IgD-negative memory B cell (primary cell): ENCODE measurements at regions not wholly inside any gene's neighbourhood (a gene's known extent, or its start where the extent isn't known, plus 50 kb on each side); places are given as distances from the start of the nearest gene placed in this dataset.
"Not testable (repeated sequence)": the region's sequence is repeated elsewhere in the genome, so short reads cannot be mapped to it uniquely, and the experiment has no call there.

Experiments used
- H3K27ac Mint-ChIP-seq, 3 donors: one replicate each; pipeline ENCODE4 v1.8.0; 2020 to 2022; ENCODE audit warnings: mild to moderate bottlenecking in 3 of 3, mixed read lengths in 3 of 3, moderate library complexity in 1 of 3
- H3K27me3 Mint-ChIP-seq: one replicate; pipeline ENCODE4 v1.8.0; 2021; ENCODE audit warnings: mixed read lengths
- H3K36me3 Mint-ChIP-seq: one replicate; pipeline ENCODE4 v1.8.0; 2020; ENCODE audit warnings: mild to moderate bottlenecking, mixed read lengths
- H3K4me1 Mint-ChIP-seq, 3 donors: one replicate each; pipeline ENCODE4 v1.8.0; 2020 to 2022; ENCODE audit warnings: mixed read lengths in 3 of 3, mild to moderate bottlenecking in 1 of 3
- H3K4me3 Mint-ChIP-seq, 4 donors: one replicate each; pipeline ENCODE4 v1.8.0; 2020 to 2022; ENCODE audit warnings: mild to moderate bottlenecking in 4 of 4, mixed read lengths in 4 of 4, moderate library complexity in 3 of 4
- H3K9me3 Mint-ChIP-seq, 3 donors: one replicate each; pipeline ENCODE4 v1.8.0; 2020 to 2021; ENCODE audit warnings: mixed read lengths in 3 of 3, mild to moderate bottlenecking in 1 of 3

GRCh38 chr21:6521777-6522176, 3999.6 kb upstream of the TPTE start:
- H3K4me3 Mint-ChIP-seq, H3K36me3 Mint-ChIP-seq: not testable (repeated sequence)

GRCh38 chr21:6526213-6526612, 3995.2 kb upstream of the TPTE start:
- not testable (repeated sequence) for H3K4me1 Mint-ChIP-seq, H3K9me3 Mint-ChIP-seq, H3K4me3 Mint-ChIP-seq, H3K27me3 Mint-ChIP-seq, H3K27ac Mint-ChIP-seq, H3K36me3 Mint-ChIP-seq

More at GRCh38 chr21:6521777-6522176, 3999.6 kb upstream of the TPTE start:
- not testable (repeated sequence) for H3K27me3 Mint-ChIP-seq, H3K27ac Mint-ChIP-seq, H3K9me3 Mint-ChIP-seq, H3K4me1 Mint-ChIP-seq

GRCh38 chr21:6530655-6531054, 3990.7 kb upstream of the TPTE start:
- H3K4me1 Mint-ChIP-seq, H3K4me3 Mint-ChIP-seq, H3K27me3 Mint-ChIP-seq, H3K27ac Mint-ChIP-seq, H3K36me3 Mint-ChIP-seq, H3K9me3 Mint-ChIP-seq: not testable (repeated sequence)

GRCh38 chr21:6533261-6533660, 3988.1 kb upstream of the TPTE start:
- H3K4me3 Mint-ChIP-seq, H3K4me1 Mint-ChIP-seq, H3K27me3 Mint-ChIP-seq, H3K36me3 Mint-ChIP-seq, H3K27ac Mint-ChIP-seq, H3K9me3 Mint-ChIP-seq: not testable (repeated sequence)

- not testable (repeated sequence) for H3K27ac Mint-ChIP-seq, H3K36me3 Mint-ChIP-seq
These were observed 3983.1 kb upstream of the TPTE start for GRCh38 chr21:6538320-6538719.

GRCh38 chr21:6539688-6540087, 3981.7 kb upstream of the TPTE start:
- H3K36me3 Mint-ChIP-seq, H3K9me3 Mint-ChIP-seq: not testable (repeated sequence)

More at GRCh38 chr21:6538320-6538719, 3983.1 kb upstream of the TPTE start:
- H3K4me3 Mint-ChIP-seq, H3K27me3 Mint-ChIP-seq, H3K9me3 Mint-ChIP-seq, H3K4me1 Mint-ChIP-seq: not testable (repeated sequence)

GRCh38 chr21:6541036-6541435, 3980.3 kb upstream of the TPTE start:
- H3K4me1 Mint-ChIP-seq, H3K27me3 Mint-ChIP-seq, H3K9me3 Mint-ChIP-seq: not testable (repeated sequence)

More at GRCh38 chr21:6539688-6540087, 3981.7 kb upstream of the TPTE start:
- H3K4me1 Mint-ChIP-seq, H3K27ac Mint-ChIP-seq, H3K4me3 Mint-ChIP-seq, H3K27me3 Mint-ChIP-seq: not testable (repeated sequence)

GRCh38 chr21:6545288-6545687, 3976.1 kb upstream of the TPTE start:
- not testable (repeated sequence) for H3K4me3 Mint-ChIP-seq, H3K27me3 Mint-ChIP-seq, H3K36me3 Mint-ChIP-seq, H3K27ac Mint-ChIP-seq, H3K4me1 Mint-ChIP-seq, H3K9me3 Mint-ChIP-seq

More at GRCh38 chr21:6541036-6541435, 3980.3 kb upstream of the TPTE start:
- not testable (repeated sequence) for H3K36me3 Mint-ChIP-seq, H3K27ac Mint-ChIP-seq, H3K4me3 Mint-ChIP-seq

GRCh38 chr21:6551045-6551444, 3970.3 kb upstream of the TPTE start:
- not testable (repeated sequence) for H3K27ac Mint-ChIP-seq, H3K27me3 Mint-ChIP-seq, H3K4me3 Mint-ChIP-seq, H3K4me1 Mint-ChIP-seq, H3K36me3 Mint-ChIP-seq, H3K9me3 Mint-ChIP-seq

GRCh38 chr21:6553505-6554376, 3967.6 kb upstream of the TPTE start:
- not testable (repeated sequence) for H3K27ac Mint-ChIP-seq, H3K4me1 Mint-ChIP-seq, H3K36me3 Mint-ChIP-seq, H3K4me3 Mint-ChIP-seq, H3K9me3 Mint-ChIP-seq, H3K27me3 Mint-ChIP-seq

- H3K27me3 Mint-ChIP-seq, H3K36me3 Mint-ChIP-seq, H3K9me3 Mint-ChIP-seq, H3K27ac Mint-ChIP-seq, H3K4me3 Mint-ChIP-seq, H3K4me1 Mint-ChIP-seq: not testable (repeated sequence)
These were observed 3967.0 kb upstream of the TPTE start for GRCh38 chr21:6554377-6554864.

- H3K9me3 Mint-ChIP-seq, H3K27ac Mint-ChIP-seq, H3K27me3 Mint-ChIP-seq, H3K4me1 Mint-ChIP-seq, H3K36me3 Mint-ChIP-seq, H3K4me3 Mint-ChIP-seq: not testable (repeated sequence)
These were observed 3964.9 kb upstream of the TPTE start for GRCh38 chr21:6556516-6556915.

- not testable (repeated sequence) for H3K9me3 Mint-ChIP-seq
These were observed 3964.0 kb upstream of the TPTE start for GRCh38 chr21:6557415-6557814.

GRCh38 chr21:6561168-6561567, 3960.2 kb upstream of the TPTE start:
- not testable (repeated sequence) for H3K27me3 Mint-ChIP-seq, H3K36me3 Mint-ChIP-seq, H3K4me3 Mint-ChIP-seq, H3K27ac Mint-ChIP-seq, H3K9me3 Mint-ChIP-seq, H3K4me1 Mint-ChIP-seq

More at GRCh38 chr21:6557415-6557814, 3964.0 kb upstream of the TPTE start:
- H3K4me3 Mint-ChIP-seq, H3K4me1 Mint-ChIP-seq, H3K36me3 Mint-ChIP-seq, H3K27me3 Mint-ChIP-seq, H3K27ac Mint-ChIP-seq: not testable (repeated sequence)

GRCh38 chr21:6561578-6561977, 3959.8 kb upstream of the TPTE start:
- not testable (repeated sequence) for H3K27me3 Mint-ChIP-seq

GRCh38 chr21:6564543-6565166, 3956.7 kb upstream of the TPTE start:
- H3K27me3 Mint-ChIP-seq, H3K4me1 Mint-ChIP-seq, H3K4me3 Mint-ChIP-seq, H3K36me3 Mint-ChIP-seq, H3K9me3 Mint-ChIP-seq, H3K27ac Mint-ChIP-seq: not testable (repeated sequence)

More at GRCh38 chr21:6561578-6561977, 3959.8 kb upstream of the TPTE start:
- not testable (repeated sequence) for H3K4me3 Mint-ChIP-seq, H3K27ac Mint-ChIP-seq, H3K4me1 Mint-ChIP-seq, H3K36me3 Mint-ChIP-seq, H3K9me3 Mint-ChIP-seq
